Astrocyte (in vitro differentiated cells and primary cell): ENCODE measurements at regions not wholly inside any gene's neighbourhood (a gene's known extent, or its start where the extent isn't known, plus 50 kb on each side); places are given as distances from the start of the nearest gene placed in this dataset.

Experiments
- DNase-seq: peaks from one replicate; pipeline ENCODE4 v3.0.0-alpha.2; 2010; ENCODE audit warnings: low read depth
- FAIRE-seq: peaks from 2 replicates; lab custom pipeline; 2011; peaks lifted over from hg19 to GRCh38; lab: Jason Lieb, UNC
- H2AFZ ChIP-seq: 2 replicates; pipeline ENCODE4 v1.6.0; 2012; ENCODE audit warnings: low read depth, low read length, inconsistent platforms
- H3K27ac ChIP-seq: 2 replicates; pipeline ENCODE4 v1.5.1; 2011; ENCODE audit warnings: low read depth, low read length, inconsistent platforms
- H3K27me3 ChIP-seq: 2 replicates; pipeline ENCODE4 v1.6.0; 2011; ENCODE audit warnings: low read length, inconsistent platforms; ENCODE audit not compliant: insufficient read depth
- H3K36me3 ChIP-seq: 2 replicates; pipeline ENCODE4 v1.5.1; 2011; ENCODE audit warnings: low read length, inconsistent platforms; ENCODE audit not compliant: insufficient read depth
- H3K4me1 ChIP-seq: 2 replicates; pipeline ENCODE4 v1.5.1; 2011; ENCODE audit warnings: low read length, inconsistent platforms; ENCODE audit not compliant: insufficient read depth
- H3K4me2 ChIP-seq: 2 replicates; pipeline ENCODE4 v1.6.0; 2012; ENCODE audit warnings: low read length, inconsistent platforms
- H3K4me3 ChIP-seq: 2 replicates; pipeline ENCODE4 v1.5.1; 2011; ENCODE audit warnings: low read depth, mild to moderate bottlenecking, low read length, inconsistent platforms; ENCODE audit not compliant: insufficient read depth
- H3K79me2 ChIP-seq: 2 replicates; pipeline ENCODE4 v1.6.0; 2012; ENCODE audit warnings: mild to moderate bottlenecking, low read length, inconsistent platforms; ENCODE audit not compliant: insufficient read depth
- H3K9ac ChIP-seq: 2 replicates; pipeline ENCODE4 v1.6.0; 2012; ENCODE audit warnings: mild to moderate bottlenecking, low read length, inconsistent platforms
- H3K9me3 ChIP-seq: 2 replicates; pipeline ENCODE4 v1.5.1; 2012; ENCODE audit warnings: low read depth, mild to moderate bottlenecking, low read length, inconsistent platforms; ENCODE audit not compliant: insufficient read depth
- H4K20me1 ChIP-seq: 2 replicates; pipeline ENCODE4 v1.6.0; 2012; ENCODE audit warnings: low read length, inconsistent platforms; ENCODE audit not compliant: insufficient read depth
- H3K27ac Mint-ChIP-seq: one replicate; pipeline ENCODE4 v1.8.0; 2021; ENCODE audit warnings: mild to moderate bottlenecking, mixed read lengths; ENCODE audit not compliant: unreplicated experiment
- H3K27me3 Mint-ChIP-seq: one replicate; pipeline ENCODE4 v1.8.0; 2021; ENCODE audit warnings: low read depth, mixed read lengths; ENCODE audit not compliant: unreplicated experiment
- H3K36me3 Mint-ChIP-seq: one replicate; pipeline ENCODE4 v1.8.0; 2021; ENCODE audit warnings: low read depth, mixed read lengths; ENCODE audit not compliant: unreplicated experiment
- H3K4me1 Mint-ChIP-seq: one replicate; pipeline ENCODE4 v1.8.0; 2021; ENCODE audit warnings: low read depth, mixed read lengths; ENCODE audit not compliant: unreplicated experiment
- H3K4me3 Mint-ChIP-seq: one replicate; pipeline ENCODE4 v1.8.0; 2021; ENCODE audit warnings: mild to moderate bottlenecking, moderate library complexity, mixed read lengths; ENCODE audit not compliant: unreplicated experiment
- H3K9me3 Mint-ChIP-seq: one replicate; pipeline ENCODE4 v1.8.0; 2021; ENCODE audit warnings: mild to moderate bottlenecking, mixed read lengths; ENCODE audit not compliant: unreplicated experiment
- EZH2 ChIP-seq: IDR thresholded peaks from 2 replicates; pipeline ENCODE4 v1.6.1; 2012; ENCODE audit warnings: mild to moderate bottlenecking, low read length, inconsistent platforms; ENCODE audit not compliant: insufficient read depth
- TF ChIP-seq, protein P1 (sequence below): IDR thresholded peaks from 2 replicates; pipeline ENCODE4 v1.5.1; 2011; ENCODE audit warnings: low read depth, mild to moderate bottlenecking, inconsistent platforms, low read length, moderate library complexity; ENCODE audit not compliant: insufficient read depth

DNA sequence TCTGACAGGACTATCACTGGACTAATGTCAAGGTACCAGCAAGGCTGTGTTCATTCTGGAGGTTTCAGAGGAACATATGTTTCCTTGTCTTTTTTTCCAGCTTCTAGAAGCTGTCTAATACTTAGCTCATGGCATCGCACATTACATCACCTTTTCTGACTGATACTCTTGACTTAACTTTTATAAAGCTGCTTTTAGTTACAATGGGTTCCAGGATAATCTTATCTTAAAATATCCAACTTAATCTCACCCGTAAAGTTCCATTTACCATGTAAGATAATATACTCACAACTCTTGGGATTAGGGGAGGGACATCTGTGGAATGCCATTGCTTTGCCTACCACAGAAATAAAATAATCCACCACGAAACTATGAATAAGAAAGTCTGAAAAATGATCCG, 394.2 kb downstream of the CDH19 start:
- no peak overlapping the region for H3K4me3 Mint-ChIP-seq
- Histone ChIP-seq H3K4me2 (no peak overlapping the region), H4K20me1 (no peaks in the 10 kb centered on the region), H3K9me3 (no peaks in the 10 kb centered on the region), H3K4me3 (no peak overlapping the region), H3K36me3 (no peaks in the 10 kb centered on the region), H3K27ac (no peak overlapping the region), H3K4me1 (no peaks in the 10 kb centered on the region), H3K9ac (no peak overlapping the region), H3K79me2 (no peaks in the 10 kb centered on the region), H2AFZ (no peak overlapping the region), H3K27me3 (no peaks in the 10 kb centered on the region)
- TF ChIP-seq EZH2 = no peak
- TF ChIP-seq, protein P1, sequence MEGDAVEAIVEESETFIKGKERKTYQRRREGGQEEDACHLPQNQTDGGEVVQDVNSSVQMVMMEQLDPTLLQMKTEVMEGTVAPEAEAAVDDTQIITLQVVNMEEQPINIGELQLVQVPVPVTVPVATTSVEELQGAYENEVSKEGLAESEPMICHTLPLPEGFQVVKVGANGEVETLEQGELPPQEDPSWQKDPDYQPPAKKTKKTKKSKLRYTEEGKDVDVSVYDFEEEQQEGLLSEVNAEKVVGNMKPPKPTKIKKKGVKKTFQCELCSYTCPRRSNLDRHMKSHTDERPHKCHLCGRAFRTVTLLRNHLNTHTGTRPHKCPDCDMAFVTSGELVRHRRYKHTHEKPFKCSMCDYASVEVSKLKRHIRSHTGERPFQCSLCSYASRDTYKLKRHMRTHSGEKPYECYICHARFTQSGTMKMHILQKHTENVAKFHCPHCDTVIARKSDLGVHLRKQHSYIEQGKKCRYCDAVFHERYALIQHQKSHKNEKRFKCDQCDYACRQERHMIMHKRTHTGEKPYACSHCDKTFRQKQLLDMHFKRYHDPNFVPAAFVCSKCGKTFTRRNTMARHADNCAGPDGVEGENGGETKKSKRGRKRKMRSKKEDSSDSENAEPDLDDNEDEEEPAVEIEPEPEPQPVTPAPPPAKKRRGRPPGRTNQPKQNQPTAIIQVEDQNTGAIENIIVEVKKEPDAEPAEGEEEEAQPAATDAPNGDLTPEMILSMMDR = no peak
- H3K9me3 Mint-ChIP-seq = no peaks in the 10 kb centered on the region
- DNase-seq = no peak
- no peaks in the 10 kb centered on the region for H3K36me3 Mint-ChIP-seq
- H3K4me1 Mint-ChIP-seq = no peaks in the 10 kb centered on the region
- H3K27me3 Mint-ChIP-seq = no peaks in the 10 kb centered on the region
- FAIRE-seq = no peak
- H3K27ac Mint-ChIP-seq = no peak overlapping the region

DNA sequence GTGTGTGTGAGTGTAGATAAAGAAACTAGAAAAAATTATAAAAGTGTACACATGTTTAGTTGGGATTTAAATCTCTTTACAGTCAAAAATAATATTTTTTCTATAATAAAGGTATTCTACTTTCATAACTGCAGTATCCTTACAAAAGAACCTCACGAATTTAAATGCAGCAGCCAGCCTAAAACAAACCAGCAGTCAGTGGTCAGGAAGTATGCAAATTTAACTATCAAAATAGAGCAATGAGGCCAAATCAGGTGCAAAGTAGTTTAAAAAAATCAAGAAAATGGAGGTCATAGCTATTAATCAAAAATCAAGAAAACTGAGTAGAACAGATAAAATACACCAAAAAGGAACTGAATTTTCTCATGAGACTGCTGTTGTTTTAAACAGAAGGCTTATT, 407.1 kb downstream of the CDH19 start:
- H3K9ac ChIP-seq = no peak overlapping the region
- Mint-ChIP-seq H3K4me1 (no peaks in the 10 kb centered on the region), H3K27ac (no peak overlapping the region), H3K9me3 (no peaks in the 10 kb centered on the region), H3K36me3 (no peaks in the 10 kb centered on the region), H3K27me3 (no peaks in the 10 kb centered on the region), H3K4me3 (no peak overlapping the region)
- H2AFZ ChIP-seq = no peak overlapping the region
- no peaks in the 10 kb centered on the region for H3K79me2 ChIP-seq
- H3K27me3 ChIP-seq = no peaks in the 10 kb centered on the region
- H3K9me3 ChIP-seq = no peaks in the 10 kb centered on the region
- FAIRE-seq (no peak), DNase-seq (no peak)
- no peaks in the 10 kb centered on the region for H3K36me3 ChIP-seq
- H3K4me2 ChIP-seq = no peak overlapping the region
- H4K20me1 ChIP-seq = no peaks in the 10 kb centered on the region
- no peak overlapping the region for H3K27ac ChIP-seq
- H3K4me1 ChIP-seq = no peaks in the 10 kb centered on the region
- H3K4me3 ChIP-seq = no peak overlapping the region
- no peak for TF ChIP-seq EZH2
- TF ChIP-seq, protein P1 = no peak

DNA sequence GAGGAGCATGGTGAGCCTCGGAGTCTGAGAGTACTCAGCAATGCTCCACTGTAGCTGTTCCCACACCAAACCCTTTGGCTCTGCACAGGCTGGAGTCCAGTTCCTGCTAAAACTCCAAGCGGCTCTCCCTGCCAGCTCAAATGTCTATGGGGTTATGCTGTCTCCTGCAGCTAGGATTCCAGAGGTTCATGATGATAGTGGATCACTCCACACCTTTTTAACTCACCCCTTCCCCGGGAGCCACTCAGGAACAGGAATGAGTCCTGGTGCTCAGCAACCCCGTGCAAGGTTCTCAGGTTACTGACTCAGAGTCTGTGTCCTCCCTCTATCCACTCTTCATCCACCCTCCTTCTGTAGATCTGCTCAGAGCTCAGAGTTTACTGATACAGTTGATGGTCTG, 410.0 kb downstream of the CDH19 start:
- Histone ChIP-seq H3K4me2 (no peak overlapping the region), H3K36me3 (no peaks in the 10 kb centered on the region), H3K9me3 (no peaks in the 10 kb centered on the region), H4K20me1 (no peaks in the 10 kb centered on the region), H2AFZ (no peak overlapping the region), H3K4me1 (no peaks in the 10 kb centered on the region), H3K79me2 (no peaks in the 10 kb centered on the region), H3K9ac (no peak overlapping the region), H3K4me3 (no peak overlapping the region), H3K27me3 (no peaks in the 10 kb centered on the region), H3K27ac (no peak overlapping the region)
- H3K27ac Mint-ChIP-seq = no peak overlapping the region
- no peaks in the 10 kb centered on the region for H3K27me3 Mint-ChIP-seq
- H3K36me3 Mint-ChIP-seq = no peaks in the 10 kb centered on the region
- H3K4me1 Mint-ChIP-seq = no peaks in the 10 kb centered on the region
- DNase-seq = no peak
- no peak for FAIRE-seq
- no peaks in the 10 kb centered on the region for H3K9me3 Mint-ChIP-seq
- TF ChIP-seq EZH2 = no peak
- TF ChIP-seq, protein P1 = no peak
- H3K4me3 Mint-ChIP-seq = no peak overlapping the region
